Right lobe of liver (tissue), 4 donors: ENCODE measurements at regions not wholly inside any gene's neighbourhood (a gene's known extent, or its start where the extent isn't known, plus 50 kb on each side); places are given as distances from the start of the nearest gene placed in this dataset.

Source experiments
- CTCF ChIP-seq, 4 donors: fragments of 200-600 bp in 3 of 4; fragments of 450-650 bp in 1 of 4; IDR thresholded peaks; one replicate each; pipeline versions ENCODE4 v1.5.1 to v1.8.0; 2016 to 2022; ENCODE audit warnings: antibody characterized with exemption in 4 of 4, mild to moderate bottlenecking in 2 of 4
- POLR2A ChIP-seq: fragments of 450-650 bp; IDR thresholded peaks from one replicate; pipeline ENCODE4 v1.6.1; 2017; ENCODE audit warnings: antibody characterized with exemption, mild to moderate bottlenecking
- donor health status: DM: no; HTN: no; CAD: no.
- donor health status: DM: no; HTN: no; CAD: no.
- donor health status: DM: no; HTN: yes; CAD: no.

GRCh38 chr4:41389356-41389755 is 132.6 kb downstream of the UCHL1 start:
- TF ChIP-seq CTCF (IDR thresholded peaks at IDR 0.05): no peak
- no peak for TF ChIP-seq POLR2A
